GM19351 (cell line): ENCODE measurements at regions not wholly inside any gene's neighbourhood (a gene's known extent, or its start where the extent isn't known, plus 50 kb on each side); places are given as distances from the start of the nearest gene placed in this dataset.

Experiments
- ATAC-seq: cut with Tn5 transposase; IDR thresholded peaks from one replicate; pipeline ENCODE4 v1.9.1; 2021; ENCODE audit warnings: mild to moderate bottlenecking, moderate library complexity; ENCODE audit not compliant: unreplicated experiment

- no peak for ATAC-seq
Observed at GRCh38 chr3:28087591-28087990, 153.8 kb upstream of the CMC1 start.

- ATAC-seq = no peak
Observed at GRCh38 chr3:28088811-28089526, 152.4 kb upstream of the CMC1 start.

- no peak for ATAC-seq
Observed at GRCh38 chr3:28089527-28089897, 151.9 kb upstream of the CMC1 start.

GRCh38 chr3:28099296-28099695 is 142.1 kb upstream of the CMC1 start:
- no peak for ATAC-seq

GRCh38 chr3:28101705-28102104 is 139.7 kb upstream of the CMC1 start:
- no peak for ATAC-seq

GRCh38 chr3:28103861-28104260 is 137.6 kb upstream of the CMC1 start:
- no peak for ATAC-seq

GRCh38 chr3:28104896-28105534 is 136.4 kb upstream of the CMC1 start:
- ATAC-seq = no peak

GRCh38 chr3:28109829-28110228 is 131.6 kb upstream of the CMC1 start:
- no peak for ATAC-seq

GRCh38 chr3:28110869-28111268 is 130.6 kb upstream of the CMC1 start:
- ATAC-seq = no peak

- ATAC-seq = no peak
Observed at GRCh38 chr3:28114893-28115292, 126.5 kb upstream of the CMC1 start.

- no peak for ATAC-seq
Observed at GRCh38 chr3:28115316-28115715, 126.1 kb upstream of the CMC1 start.

GRCh38 chr3:28117598-28117997 is 123.8 kb upstream of the CMC1 start:
- ATAC-seq = no peak

GRCh38 chr3:28118087-28118486 is 123.3 kb upstream of the CMC1 start:
- no peak for ATAC-seq

- no peak for ATAC-seq
Observed at GRCh38 chr3:28122227-28122626, 119.2 kb upstream of the CMC1 start.

GRCh38 chr3:28124882-28125281 is 116.5 kb upstream of the CMC1 start:
- ATAC-seq = peak; percentile 50

GRCh38 chr3:28125342-28125741 is 116.1 kb upstream of the CMC1 start:
- ATAC-seq = no peak

- no peak for ATAC-seq
Observed at GRCh38 chr3:28130836-28131235, 110.6 kb upstream of the CMC1 start.

- no peak for ATAC-seq
Observed at GRCh38 chr3:28132941-28133340, 108.5 kb upstream of the CMC1 start.

- no peak for ATAC-seq
Observed at GRCh38 chr3:28134198-28134597, 107.2 kb upstream of the CMC1 start.

- no peak for ATAC-seq
Observed at GRCh38 chr3:28134792-28135375, 106.5 kb upstream of the CMC1 start.

GRCh38 chr3:28136607-28137216 is 104.7 kb upstream of the CMC1 start:
- ATAC-seq = no peak

- no peak for ATAC-seq
Observed at GRCh38 chr3:28138043-28138610, 103.3 kb upstream of the CMC1 start.
